ENCODE measurements at regions not wholly inside any gene's neighbourhood (a gene's known extent, or its start where the extent isn't known, plus 50 kb on each side); places are given as distances from the start of the nearest gene placed in this dataset.
"Not testable (repeated sequence)": the region's sequence is repeated elsewhere in the genome, so short reads cannot be mapped to it uniquely, and the experiment has no call there.

DNA sequence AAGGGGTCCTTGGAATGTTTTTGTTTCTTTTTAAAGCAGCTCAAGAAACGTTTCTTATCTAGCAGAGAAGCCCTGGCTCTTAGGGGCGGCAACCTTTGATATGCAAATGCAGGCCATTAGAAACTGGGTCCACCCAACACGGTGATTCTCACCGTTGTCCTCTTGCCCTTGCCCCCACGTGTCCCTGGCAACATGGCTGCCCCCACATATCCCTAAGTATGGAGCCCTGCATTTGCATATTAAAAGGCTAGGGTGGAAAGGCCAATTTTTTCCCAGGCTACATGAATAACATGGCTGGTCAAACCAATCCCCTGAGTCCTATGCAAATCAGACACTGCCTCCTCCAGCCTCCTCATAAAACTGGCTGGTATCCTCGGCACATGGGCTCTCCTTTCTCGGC, 230.1 kb upstream of the SPOPL start:
- H3K36me3 Mint-ChIP-seq (ENCODE audit: low read depth): no peaks in the 10 kb centered on the region
- no peak overlapping the region for H3K4me3 Mint-ChIP-seq
- CTCF ChIA-PET: no interaction called here
- DNase-seq: no peak
- H3K27ac Mint-ChIP-seq: no peak overlapping the region
- intact Hi-C loops (cut with micrococcal nuclease): no loop called here
- no peak for ATAC-seq
- no peaks in the 10 kb centered on the region for H3K27me3 Mint-ChIP-seq
- POLR2A ChIA-PET: no interaction called here
- TF ChIP-seq, protein P1, sequence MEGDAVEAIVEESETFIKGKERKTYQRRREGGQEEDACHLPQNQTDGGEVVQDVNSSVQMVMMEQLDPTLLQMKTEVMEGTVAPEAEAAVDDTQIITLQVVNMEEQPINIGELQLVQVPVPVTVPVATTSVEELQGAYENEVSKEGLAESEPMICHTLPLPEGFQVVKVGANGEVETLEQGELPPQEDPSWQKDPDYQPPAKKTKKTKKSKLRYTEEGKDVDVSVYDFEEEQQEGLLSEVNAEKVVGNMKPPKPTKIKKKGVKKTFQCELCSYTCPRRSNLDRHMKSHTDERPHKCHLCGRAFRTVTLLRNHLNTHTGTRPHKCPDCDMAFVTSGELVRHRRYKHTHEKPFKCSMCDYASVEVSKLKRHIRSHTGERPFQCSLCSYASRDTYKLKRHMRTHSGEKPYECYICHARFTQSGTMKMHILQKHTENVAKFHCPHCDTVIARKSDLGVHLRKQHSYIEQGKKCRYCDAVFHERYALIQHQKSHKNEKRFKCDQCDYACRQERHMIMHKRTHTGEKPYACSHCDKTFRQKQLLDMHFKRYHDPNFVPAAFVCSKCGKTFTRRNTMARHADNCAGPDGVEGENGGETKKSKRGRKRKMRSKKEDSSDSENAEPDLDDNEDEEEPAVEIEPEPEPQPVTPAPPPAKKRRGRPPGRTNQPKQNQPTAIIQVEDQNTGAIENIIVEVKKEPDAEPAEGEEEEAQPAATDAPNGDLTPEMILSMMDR (IDR thresholded peaks at IDR 0.05): no peak
- no peaks in the 10 kb centered on the region for H3K4me1 Mint-ChIP-seq (ENCODE audit: low read depth)
- H3K9me3 Mint-ChIP-seq: peaks cover 2% of the 10 kb centered on the region

- no peak overlapping the region for H3K27ac Mint-ChIP-seq
- no peaks in the 10 kb centered on the region for H3K27me3 Mint-ChIP-seq
- no peak overlapping the region for H3K4me3 Mint-ChIP-seq
- DNase-seq (no peak), ATAC-seq (no peak)
- intact Hi-C loops (cut with micrococcal nuclease): no loop called here
- TF ChIP-seq, protein P1 (IDR thresholded peaks at IDR 0.05): no peak
- H3K4me1 Mint-ChIP-seq (ENCODE audit: low read depth): no peaks in the 10 kb centered on the region
- H3K9me3 Mint-ChIP-seq: peaks cover 2% of the 10 kb centered on the region
- POLR2A ChIA-PET: no interaction called here
- H3K36me3 Mint-ChIP-seq (ENCODE audit: low read depth): no peaks in the 10 kb centered on the region
- CTCF ChIA-PET: no interaction called here
Observed at GRCh38 chr2:138272524-138273195, 228.9 kb upstream of the SPOPL start.

DNA sequence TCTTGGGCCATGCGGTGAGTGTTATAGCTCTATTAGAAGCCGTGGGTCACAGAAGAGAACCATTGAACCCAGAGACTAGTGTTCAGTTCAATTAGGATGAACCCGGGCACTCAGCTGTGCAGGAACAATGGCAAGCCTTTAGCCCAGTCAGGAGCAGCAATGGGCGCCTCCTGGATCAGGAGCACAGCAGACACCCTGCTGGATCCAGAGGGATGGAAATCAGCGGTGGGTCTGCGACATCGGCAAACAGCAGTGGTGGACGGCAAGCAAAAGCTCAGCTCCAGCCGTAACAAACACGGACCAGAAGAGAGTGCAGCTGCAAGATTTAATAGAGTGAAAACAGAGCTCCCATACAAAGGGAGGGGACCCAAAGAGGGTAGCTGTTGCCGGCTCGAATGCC, 228.3 kb upstream of the SPOPL start:
- POLR2A ChIA-PET; CTCF ChIA-PET; H3K4me3 Mint-ChIP-seq; H3K27me3 Mint-ChIP-seq; H3K4me1 Mint-ChIP-seq (ENCODE audit: low read depth); H3K27ac Mint-ChIP-seq; intact Hi-C loops (cut with micrococcal nuclease); H3K9me3 Mint-ChIP-seq; ATAC-seq; H3K36me3 Mint-ChIP-seq (ENCODE audit: low read depth); DNase-seq: not testable (repeated sequence)

- ChIA-PET POLR2A (no interaction called here), CTCF (no interaction called here)
- ATAC-seq (no peak), DNase-seq (no peak)
- H3K4me1 Mint-ChIP-seq (ENCODE audit: low read depth): no peaks in the 10 kb centered on the region
- intact Hi-C loops (cut with micrococcal nuclease): no loop called here
- H3K27me3 Mint-ChIP-seq: no peaks in the 10 kb centered on the region
- peaks cover 2% of the 10 kb centered on the region for H3K9me3 Mint-ChIP-seq
- TF ChIP-seq, protein P1 (IDR thresholded peaks at IDR 0.05): no peak
- no peaks in the 10 kb centered on the region for H3K36me3 Mint-ChIP-seq (ENCODE audit: low read depth)
- no peak overlapping the region for H3K4me3 Mint-ChIP-seq
- no peak overlapping the region for H3K27ac Mint-ChIP-seq
Observed at GRCh38 chr2:138274421-138275291, 226.9 kb upstream of the SPOPL start.

- H3K27me3 Mint-ChIP-seq: no peaks in the 10 kb centered on the region
- intact Hi-C loops (cut with micrococcal nuclease): no loop called here
- CTCF ChIA-PET: no interaction called here
- H3K4me1 Mint-ChIP-seq (ENCODE audit: low read depth): no peaks in the 10 kb centered on the region
- H3K36me3 Mint-ChIP-seq (ENCODE audit: low read depth): no peaks in the 10 kb centered on the region
- no peak for ATAC-seq
- DNase-seq: no peak
- H3K4me3 Mint-ChIP-seq: no peak overlapping the region
- H3K9me3 Mint-ChIP-seq: peaks cover 2% of the 10 kb centered on the region
- no peak overlapping the region for H3K27ac Mint-ChIP-seq
- POLR2A ChIA-PET: no interaction called here
- TF ChIP-seq, protein P1 (IDR thresholded peaks at IDR 0.05): no peak
Observed at GRCh38 chr2:138275292-138275690, 226.3 kb upstream of the SPOPL start.
